OCI-LY3 (cell line): ENCODE measurements at regions not wholly inside any gene's neighbourhood (a gene's known extent, or its start where the extent isn't known, plus 50 kb on each side); places are given as distances from the start of the nearest gene placed in this dataset.

ENCODE experiments used
- H2AFZ ChIP-seq: fragments of 200-600, 300-600 bp; shearing (Covaris generic); 2 replicates; pipeline ENCODE4 v1.6.0; 2014; ENCODE audit warnings: antibody characterized with exemption, low read depth, low read length
- H3K27ac ChIP-seq: fragments of 200-600, 300-600 bp; sonication (generic); 2 replicates; pipeline ENCODE4 v1.5.1; 2014; ENCODE audit warnings: mild to moderate bottlenecking, low read length, moderate library complexity, mixed read lengths
- H3K27me3 ChIP-seq: fragments of 200-600, 300-600 bp; sonication (generic); 2 replicates; pipeline ENCODE4 v1.6.1; 2014; ENCODE audit warnings: low read depth, low read length, mixed read lengths
- H3K36me3 ChIP-seq: fragments of 200-600, 300-600 bp; sonication (generic); replicated peaks from 2 replicates; pipeline ENCODE3; 2014; ENCODE audit warnings: low read depth, low read length, mixed read lengths
- H3K4me1 ChIP-seq: fragments of 300-600, 200-600 bp; sonication (generic); 2 replicates; pipeline ENCODE4 v1.6.1; 2014; ENCODE audit warnings: low read length, mixed read lengths
- H3K4me2 ChIP-seq: fragments of 200-600, 300-600 bp; sonication (generic); 2 replicates; pipeline ENCODE4 v1.6.1; 2014; ENCODE audit warnings: low read length, mixed read lengths
- H3K4me3 ChIP-seq: fragments of 300-600, 200-600 bp; sonication (generic); 2 replicates; pipeline ENCODE4 v1.5.1; 2014; ENCODE audit warnings: antibody characterized with exemption, mild to moderate bottlenecking, low read length, moderate library complexity
- H3K79me2 ChIP-seq: fragments of 300-600, 200-600 bp; shearing (Covaris generic); 2 replicates; pipeline ENCODE4 v1.6.1; 2014; ENCODE audit warnings: mild to moderate bottlenecking, low read length, mixed read lengths
- H3K9ac ChIP-seq: fragments of 300-600, 200-600 bp; shearing (Covaris generic); 2 replicates; pipeline ENCODE4 v1.6.0; 2014; ENCODE audit warnings: mild to moderate bottlenecking, low read length, moderate library complexity
- H3K9me3 ChIP-seq: fragments of 200-600, 300-600 bp; shearing (Covaris generic); 2 replicates; pipeline ENCODE4 v1.6.1; 2014; ENCODE audit warnings: low read length, mixed read lengths; ENCODE audit not compliant: insufficient read depth
- H4K20me1 ChIP-seq: fragments of 200-600, 300-600 bp; sonication (generic); 2 replicates; pipeline ENCODE4 v1.6.1; 2016; ENCODE audit warnings: low read length, mixed read lengths; ENCODE audit not compliant: insufficient read depth
- CTCF ChIP-seq: fragments of 200-600, 300-600 bp; sonication (generic); IDR thresholded peaks from 2 replicates; pipeline ENCODE4 v1.5.1; 2014; ENCODE audit warnings: antibody characterized with exemption, low read length, low read depth
- EZH2phosphoT487 ChIP-seq: fragments of 200-600 bp; shearing (Covaris generic); IDR thresholded peaks from 2 replicates; pipeline ENCODE4 v1.6.1; 2018; ENCODE audit warnings: antibody characterized with exemption, mixed run types, low read depth

DNA sequence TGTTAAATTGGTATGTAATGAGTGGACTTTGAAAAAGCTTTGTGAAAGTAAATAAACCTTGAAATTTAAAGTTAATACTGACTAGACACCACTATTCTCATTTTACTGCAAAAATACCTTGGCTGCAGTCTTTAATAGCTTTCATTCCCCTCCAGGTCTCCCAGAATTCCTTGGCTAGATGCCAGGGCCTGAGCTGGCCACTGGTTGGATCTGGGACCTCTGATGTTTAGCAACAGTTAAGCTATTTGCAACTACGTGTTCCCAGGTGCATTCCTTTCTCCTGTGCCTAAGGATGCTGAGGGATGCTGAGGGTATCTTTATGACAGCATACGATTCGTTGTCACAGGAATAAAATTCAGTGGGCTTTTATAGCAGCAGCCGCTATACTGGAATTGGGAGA lies 938.7 kb downstream of the TTLL7 start:
- no peak overlapping the region for H3K9ac ChIP-seq
- H3K9me3 ChIP-seq = no peaks in the 10 kb centered on the region
- H3K27ac ChIP-seq = no peak overlapping the region
- no peaks in the 10 kb centered on the region for H3K4me1 ChIP-seq
- H3K36me3 ChIP-seq = peaks cover 6% of the 10 kb centered on the region
- no peak for TF ChIP-seq CTCF
- TF ChIP-seq EZH2phosphoT487 = no peak
- no peaks in the 10 kb centered on the region for H3K79me2 ChIP-seq
- no peaks in the 10 kb centered on the region for H3K27me3 ChIP-seq
- no peak overlapping the region for H3K4me2 ChIP-seq
- no peak overlapping the region for H3K4me3 ChIP-seq
- H4K20me1 ChIP-seq = 0 out of 2 replicates have a peak, but pooled peaks cover 3% of the 10 kb centered on the region
- H2AFZ ChIP-seq = no peak overlapping the region

DNA sequence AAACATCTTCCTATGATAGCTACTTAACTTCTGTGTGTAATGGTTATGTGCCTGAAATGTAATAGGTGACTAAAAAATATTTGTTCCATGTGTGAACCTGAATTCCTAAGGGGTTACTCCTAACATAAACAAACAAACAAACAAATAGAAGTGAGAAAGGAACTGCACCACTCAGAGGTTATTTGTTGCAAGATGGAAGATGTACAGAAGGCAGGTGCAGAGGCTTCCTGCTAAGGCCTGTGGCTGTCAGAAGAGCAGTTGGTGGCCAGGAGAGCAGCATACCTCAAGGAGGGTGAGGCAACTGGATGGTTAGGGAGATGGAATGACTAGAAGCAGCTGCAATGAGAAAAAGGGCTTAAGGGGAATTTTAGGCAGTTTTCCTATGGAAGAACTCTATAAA lies 940.6 kb downstream of the TTLL7 start:
- Histone ChIP-seq H3K79me2 (no peaks in the 10 kb centered on the region), H3K9me3 (no peaks in the 10 kb centered on the region), H2AFZ (no peak overlapping the region), H3K4me1 (no peaks in the 10 kb centered on the region), H3K9ac (no peak overlapping the region), H4K20me1 (0 out of 2 replicates have a peak, but pooled peaks cover 3% of the 10 kb centered on the region), H3K27ac (no peak overlapping the region), H3K4me2 (no peak overlapping the region), H3K36me3 (peaks cover 8% of the 10 kb centered on the region), H3K27me3 (no peaks in the 10 kb centered on the region), H3K4me3 (no peak overlapping the region)
- TF ChIP-seq CTCF = no peak
- TF ChIP-seq EZH2phosphoT487 = no peak

GRCh38 chr1:83055391-83056170 lies 943.4 kb downstream of the TTLL7 start:
- H3K9me3 ChIP-seq = no peaks in the 10 kb centered on the region
- no peak overlapping the region for H2AFZ ChIP-seq
- no peak overlapping the region for H3K27ac ChIP-seq
- no peaks in the 10 kb centered on the region for H4K20me1 ChIP-seq
- no peaks in the 10 kb centered on the region for H3K79me2 ChIP-seq
- H3K36me3 ChIP-seq = peaks cover 12% of the 10 kb centered on the region
- H3K4me2 ChIP-seq = no peak overlapping the region
- H3K9ac ChIP-seq = no peak overlapping the region
- H3K4me3 ChIP-seq = no peak overlapping the region
- TF ChIP-seq EZH2phosphoT487 = no peak
- no peak for TF ChIP-seq CTCF
- no peaks in the 10 kb centered on the region for H3K27me3 ChIP-seq
- no peaks in the 10 kb centered on the region for H3K4me1 ChIP-seq

GRCh38 chr1:83053446-83053845 lies 945.5 kb downstream of the TTLL7 start:
- Histone ChIP-seq H3K9me3 (no peaks in the 10 kb centered on the region), H3K9ac (no peak overlapping the region), H2AFZ (no peak overlapping the region), H3K79me2 (no peaks in the 10 kb centered on the region), H3K27ac (no peak overlapping the region), H4K20me1 (no peaks in the 10 kb centered on the region), H3K36me3 (peaks cover 12% of the 10 kb centered on the region), H3K4me1 (no peaks in the 10 kb centered on the region), H3K4me3 (no peak overlapping the region), H3K4me2 (no peak overlapping the region), H3K27me3 (no peaks in the 10 kb centered on the region)
- TF ChIP-seq EZH2phosphoT487 (no peak), CTCF (no peak)
